ENCODE measurements at regions not wholly inside any gene's neighbourhood (a gene's known extent, or its start where the extent isn't known, plus 50 kb on each side); places are given as distances from the start of the nearest gene placed in this dataset.

- ChIA-PET POLR2A (no interaction called here), CTCF (no interaction called here)
- no peaks in the 10 kb centered on the region for H3K36me3 ChIP-seq (replicated peaks in 1 of 2; ENCODE audit: control insufficient read depth in 1 of 2, insufficient read depth in 2 of 2, low read length in 1 of 2)
- no peak overlapping the region for H3K27ac ChIP-seq (ENCODE audit: low read depth in 2 of 2, low read length in 1 of 2)
- no peaks in the 10 kb centered on the region for H3K9me3 ChIP-seq
- no peak for DNase-seq
- no peaks in the 10 kb centered on the region for H3K27me3 ChIP-seq (ENCODE audit: insufficient read depth)
- H3K9me2 ChIP-seq, result no peaks in the 10 kb centered on the region
- TF ChIP-seq MAX (IDR thresholded peaks at IDR 0.05; ENCODE audit: low read depth) (no peak), NRF1 (IDR thresholded peaks at IDR 0.05; ENCODE audit: low read depth, low read length) (no peak), FOSL2 (IDR thresholded peaks at IDR 0.05; ENCODE audit: borderline replicate concordance, low read depth) (no peak), REST (IDR thresholded peaks at IDR 0.05; ENCODE audit: low read depth, low read length) (no peak), PBX3 (IDR thresholded peaks at IDR 0.05) (no peak), RCOR1 (IDR thresholded peaks at IDR 0.05; ENCODE audit: low read length) (no peak), YY1 (IDR thresholded peaks at IDR 0.05; ENCODE audit: low read depth) (no peak), TCF12 (IDR thresholded peaks at IDR 0.05) (no peak), RXRA (IDR thresholded peaks at IDR 0.05; ENCODE audit: borderline replicate concordance, low read depth) (no peak), CTCF (IDR thresholded peaks at IDR 0.05) (no peak), SIN3A (IDR thresholded peaks at IDR 0.05; ENCODE audit: borderline replicate concordance, low read depth, low read length) (no peak), CHD2 (IDR thresholded peaks at IDR 0.05; ENCODE audit: low read length, partially characterized antibody) (no peak), EP300 (IDR thresholded peaks at IDR 0.05; ENCODE audit: borderline replicate concordance in 1 of 2, low read depth in 1 of 2, low read length in 1 of 2) (no peak), GABPA (IDR thresholded peaks at IDR 0.05; ENCODE audit: low read depth) (no peak), RAD21 (IDR thresholded peaks at IDR 0.05; ENCODE audit: low read length) (no peak), IRF3 (IDR thresholded peaks at IDR 0.05; ENCODE audit: low read depth, low read length) (no peak), TAF1 (IDR thresholded peaks at IDR 0.05; ENCODE audit: borderline replicate concordance, low read depth, low read length) (no peak), GATA2 (CRISPR knock-in tag; IDR thresholded peaks at IDR 0.05) (no peak)
- no peak overlapping the region for H3K9ac ChIP-seq
- WGBS (ENCODE audit: low lambda C conversion rate), result 36% methylated on average over 3 of the region's 3 CpGs
- H3K4me1 ChIP-seq (ENCODE audit: control insufficient read depth in 1 of 2, insufficient read depth in 2 of 2, low read depth in 1 of 2, low read length in 1 of 2), result no peaks in the 10 kb centered on the region
- H4K20me1 ChIP-seq (ENCODE audit: insufficient read depth), result no peaks in the 10 kb centered on the region
- no peak overlapping the region for H3K4me3 ChIP-seq (ENCODE audit: low read depth in 2 of 2, low read length in 1 of 2)
- H3K4me2 ChIP-seq, result no peak overlapping the region
- H3F3A ChIP-seq (replicated peaks; ENCODE audit: insufficient read depth), result no peaks in the 10 kb centered on the region
- no peak overlapping the region for H2AFZ ChIP-seq (ENCODE audit: low read depth)
- no peaks in the 10 kb centered on the region for H3K79me2 ChIP-seq (ENCODE audit: insufficient read depth)
Measured at GRCh38 chr2:184091456-184091855, 506.9 kb upstream of the ZNF804A start.

Data from SK-N-SH (cell line).